ENCODE measurements at regions not wholly inside any gene's neighbourhood (a gene's known extent, or its start where the extent isn't known, plus 50 kb on each side); places are given as distances from the start of the nearest gene placed in this dataset.

- H3K9me3 Mint-ChIP-seq (ENCODE audit: low read depth): no peaks in the 10 kb centered on the region
- no peak for TF ChIP-seq CTCF (IDR thresholded peaks at IDR 0.05; ENCODE audit: unreplicated experiment)
- no peak overlapping the region for H3K27ac Mint-ChIP-seq
- H3K27me3 Mint-ChIP-seq: no peaks in the 10 kb centered on the region
- no peak overlapping the region for H3K4me3 Mint-ChIP-seq (ENCODE audit: low read depth)
- H3K4me1 Mint-ChIP-seq (ENCODE audit: low read depth): no peaks in the 10 kb centered on the region
- no peaks in the 10 kb centered on the region for H3K36me3 Mint-ChIP-seq (ENCODE audit: insufficient read depth)
- DNase-seq (ENCODE audit: low spot score, unreplicated experiment): no peak
Measured at GRCh38 chrX:117092641-117093040, 629.9 kb upstream of the CT83 start.

GRCh38 chrX:117063224-117063623 lies 600.4 kb upstream of the CT83 start:
- Mint-ChIP-seq H3K4me1 (ENCODE audit: low read depth) (no peaks in the 10 kb centered on the region), H3K27me3 (no peaks in the 10 kb centered on the region), H3K4me3 (ENCODE audit: low read depth) (no peak overlapping the region), H3K36me3 (ENCODE audit: insufficient read depth) (no peaks in the 10 kb centered on the region), H3K27ac (no peak overlapping the region), H3K9me3 (ENCODE audit: low read depth) (peaks cover 6% of the 10 kb centered on the region)
- no peak for TF ChIP-seq CTCF (IDR thresholded peaks at IDR 0.05; ENCODE audit: unreplicated experiment)
- DNase-seq (ENCODE audit: low spot score, unreplicated experiment): no peak

GRCh38 chrX:117059848-117060247 lies 597.1 kb upstream of the CT83 start:
- H3K36me3 Mint-ChIP-seq (ENCODE audit: insufficient read depth): no peaks in the 10 kb centered on the region
- no peaks in the 10 kb centered on the region for H3K4me1 Mint-ChIP-seq (ENCODE audit: low read depth)
- H3K27me3 Mint-ChIP-seq: no peaks in the 10 kb centered on the region
- no peak for TF ChIP-seq CTCF (IDR thresholded peaks at IDR 0.05; ENCODE audit: unreplicated experiment)
- peaks cover 6% of the 10 kb centered on the region for H3K9me3 Mint-ChIP-seq (ENCODE audit: low read depth)
- no peak overlapping the region for H3K27ac Mint-ChIP-seq
- DNase-seq (ENCODE audit: low spot score, unreplicated experiment): no peak
- H3K4me3 Mint-ChIP-seq (ENCODE audit: low read depth): no peak overlapping the region

GRCh38 chrX:117053260-117053659 lies 590.5 kb upstream of the CT83 start:
- H3K27me3 Mint-ChIP-seq: no peaks in the 10 kb centered on the region
- no peak overlapping the region for H3K27ac Mint-ChIP-seq
- peaks cover 22% of the 10 kb centered on the region for H3K9me3 Mint-ChIP-seq (ENCODE audit: low read depth)
- H3K36me3 Mint-ChIP-seq (ENCODE audit: insufficient read depth): peaks cover 2% of the 10 kb centered on the region
- H3K4me3 Mint-ChIP-seq (ENCODE audit: low read depth): no peak overlapping the region
- no peak for TF ChIP-seq CTCF (IDR thresholded peaks at IDR 0.05; ENCODE audit: unreplicated experiment)
- no peaks in the 10 kb centered on the region for H3K4me1 Mint-ChIP-seq (ENCODE audit: low read depth)
- no peak for DNase-seq (ENCODE audit: low spot score, unreplicated experiment)

GRCh38 chrX:117038918-117039440 lies 576.2 kb upstream of the CT83 start:
- Mint-ChIP-seq H3K9me3 (ENCODE audit: low read depth) (peaks cover 10% of the 10 kb centered on the region), H3K36me3 (ENCODE audit: insufficient read depth) (no peaks in the 10 kb centered on the region), H3K27me3 (no peaks in the 10 kb centered on the region), H3K4me1 (ENCODE audit: low read depth) (peaks cover 3% of the 10 kb centered on the region), H3K4me3 (ENCODE audit: low read depth) (no peak overlapping the region), H3K27ac (no peak overlapping the region)
- no peak for TF ChIP-seq CTCF (IDR thresholded peaks at IDR 0.05; ENCODE audit: unreplicated experiment)
- DNase-seq (ENCODE audit: low spot score, unreplicated experiment): no peak

Measured in progenitor cell of endocrine pancreas (in vitro differentiated cells).